Upper lobe of left lung (tissue), 6 donors: ENCODE measurements at regions not wholly inside any gene's neighbourhood (a gene's known extent, or its start where the extent isn't known, plus 50 kb on each side); places are given as distances from the start of the nearest gene placed in this dataset.

Source experiments
- ATAC-seq, 2 donors: fragments of 200-7000 bp; cut with Tn5 transposase; one replicate each; pipeline ENCODE4 v1.9.1; 2022; ENCODE audit warnings: mild to moderate bottlenecking in 2 of 2, moderate library complexity in 2 of 2; ENCODE audit not compliant: low FRiP score in 2 of 2
- DNase-seq, 2 donors: peaks; one replicate each; pipeline ENCODE4 v3.0.0-alpha.2; 2019 to 2020
- H3K27ac ChIP-seq, 4 donors: fragments of 200-600 bp; sonication (generic); one replicate each; pipeline ENCODE4 v1.5.1; 2016 to 2019
- H3K27me3 ChIP-seq, 4 donors: fragments of 200-600 bp; sonication (generic); one replicate each; pipeline ENCODE4 v1.5.1; 2017 to 2019
- H3K36me3 ChIP-seq, 4 donors: fragments of 200-600 bp; sonication (generic); one replicate each; pipeline ENCODE4 v1.5.1; 2016 to 2019
- H3K4me1 ChIP-seq, 4 donors: fragments of 200-600 bp; sonication (generic); one replicate each; pipeline ENCODE4 v1.5.1; 2018 to 2019
- H3K4me3 ChIP-seq, 4 donors: fragments of 200-600 bp; sonication (generic); one replicate each; pipeline ENCODE4 v1.5.1; 2017 to 2019; ENCODE audit warnings: mild to moderate bottlenecking in 2 of 4, moderate library complexity in 1 of 4
- H3K9me3 ChIP-seq, 4 donors: fragments of 200-600 bp; sonication (generic); one replicate each; pipeline ENCODE4 v1.5.1; 2018 to 2019
- EP300 ChIP-seq, 4 donors: sonication (generic); formaldehyde crosslinking; IDR thresholded peaks; one replicate each; pipeline ENCODE4 v1.5.1; 2017; ENCODE audit warnings: antibody characterized with exemption in 4 of 4, control low read depth in 2 of 4
- POLR2A ChIP-seq, 4 donors: fragments of 450-650 bp; IDR thresholded peaks; one replicate each; pipeline ENCODE4 v1.5.1; 2016 to 2017; ENCODE audit warnings: antibody characterized with exemption in 4 of 4, mild to moderate bottlenecking in 2 of 4
- POLR2AphosphoS5 ChIP-seq, 2 donors: sonication (generic); formaldehyde crosslinking; IDR thresholded peaks; one replicate each; pipeline ENCODE4 v1.5.1; 2017; ENCODE audit warnings: antibody characterized with exemption in 2 of 2
- WGBS, 2 donors: methylation state at CpG; one replicate each; pipeline ENCODE4 v1.1.5; 2017 to 2018; 5-methylcytosine and 5-hydroxymethylcytosine counted together
- TF ChIP-seq, protein P1 (sequence below), 6 experiments: fragments of 450-650 bp in 4 of 6; fragments of 200-600 bp in 2 of 6; sonication (generic) in 2 of 6; IDR thresholded peaks; one replicate each; pipeline ENCODE4 v1.5.1; 2016 to 2019; ENCODE audit warnings: antibody characterized with exemption in 6 of 6
- donor health status: DM: no; HTN: no; CAD: no; lungs with moderate emphysema.
- donor health status: DM: no; HTN: yes; CAD: no; lungs with severe emphysema.

DNA sequence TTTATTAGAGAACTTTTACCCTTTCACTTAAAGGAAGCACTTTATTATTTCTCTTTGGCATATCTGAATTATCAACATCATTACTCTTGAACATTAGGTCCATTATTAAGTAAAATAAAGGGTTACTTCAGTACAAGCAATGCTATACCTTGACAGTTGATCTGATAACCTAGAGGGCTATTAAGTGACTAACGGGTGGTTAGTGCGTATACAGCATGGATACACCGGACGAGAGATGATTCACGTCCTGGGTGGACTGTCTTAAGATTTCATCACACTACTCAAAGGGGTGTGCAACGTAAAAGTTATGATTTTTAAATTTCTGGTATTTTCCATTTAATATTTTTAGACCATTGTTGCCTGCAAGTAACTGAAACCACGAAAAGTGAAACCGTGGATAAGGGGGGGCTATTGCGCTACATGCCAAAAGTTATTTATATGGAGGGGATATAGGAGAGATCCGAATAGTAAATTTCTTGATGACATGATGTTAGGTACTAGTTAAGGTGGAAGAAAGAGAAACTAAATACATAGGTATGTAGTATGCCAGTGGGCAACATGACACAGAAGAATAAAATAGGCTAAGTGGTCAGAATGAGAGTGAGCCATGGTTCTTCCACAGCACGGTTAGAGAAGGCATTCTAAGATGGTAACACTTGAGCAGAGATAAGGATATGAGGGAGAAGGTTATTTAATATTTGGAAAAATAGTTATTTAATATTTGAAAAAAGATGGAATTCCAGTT lies 230.8 kb upstream of the ANKRD50 start:
- Histone ChIP-seq H3K4me1 (peaks cover 5 to 27% (median 10%) of the 10 kb centered on the region in 4 donors), H3K4me3 (no peak overlapping the region), H3K27ac (no peak overlapping the region), H3K9me3 (no peaks in the 10 kb centered on the region), H3K27me3 (no peaks in the 10 kb centered on the region), H3K36me3 (no peaks in the 10 kb centered on the region)
- no peak for TF ChIP-seq POLR2AphosphoS5 (IDR thresholded peaks at IDR 0.05)
- no peak for TF ChIP-seq POLR2A (IDR thresholded peaks at IDR 0.05)
- no peak for TF ChIP-seq EP300 (IDR thresholded peaks at IDR 0.05)
- TF ChIP-seq, protein P1, sequence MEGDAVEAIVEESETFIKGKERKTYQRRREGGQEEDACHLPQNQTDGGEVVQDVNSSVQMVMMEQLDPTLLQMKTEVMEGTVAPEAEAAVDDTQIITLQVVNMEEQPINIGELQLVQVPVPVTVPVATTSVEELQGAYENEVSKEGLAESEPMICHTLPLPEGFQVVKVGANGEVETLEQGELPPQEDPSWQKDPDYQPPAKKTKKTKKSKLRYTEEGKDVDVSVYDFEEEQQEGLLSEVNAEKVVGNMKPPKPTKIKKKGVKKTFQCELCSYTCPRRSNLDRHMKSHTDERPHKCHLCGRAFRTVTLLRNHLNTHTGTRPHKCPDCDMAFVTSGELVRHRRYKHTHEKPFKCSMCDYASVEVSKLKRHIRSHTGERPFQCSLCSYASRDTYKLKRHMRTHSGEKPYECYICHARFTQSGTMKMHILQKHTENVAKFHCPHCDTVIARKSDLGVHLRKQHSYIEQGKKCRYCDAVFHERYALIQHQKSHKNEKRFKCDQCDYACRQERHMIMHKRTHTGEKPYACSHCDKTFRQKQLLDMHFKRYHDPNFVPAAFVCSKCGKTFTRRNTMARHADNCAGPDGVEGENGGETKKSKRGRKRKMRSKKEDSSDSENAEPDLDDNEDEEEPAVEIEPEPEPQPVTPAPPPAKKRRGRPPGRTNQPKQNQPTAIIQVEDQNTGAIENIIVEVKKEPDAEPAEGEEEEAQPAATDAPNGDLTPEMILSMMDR (IDR thresholded peaks at IDR 0.05), result no peak
- WGBS, 2 donors, result 85 to 91% methylated on average over 11 of the region's 11 CpGs
- DNase-seq (no peak), ATAC-seq (no peak)

DNA sequence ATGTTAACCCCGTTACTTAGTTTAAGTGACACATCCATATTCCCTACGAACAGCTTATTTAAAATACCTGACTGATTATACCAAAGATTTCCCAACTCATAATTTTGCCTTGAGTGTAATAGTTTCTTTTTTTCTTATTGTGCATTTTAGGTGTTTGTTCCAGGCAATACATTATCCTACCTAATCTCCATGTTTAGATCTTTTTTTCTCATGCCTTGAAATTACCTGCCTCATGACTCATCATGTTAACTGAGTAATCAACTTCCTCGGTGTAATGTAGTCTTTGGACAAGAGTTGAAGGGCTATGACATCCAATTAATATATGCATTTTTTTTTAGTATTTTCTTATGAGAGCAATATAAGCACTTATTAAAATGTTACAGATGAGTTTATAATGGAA lies 228.7 kb upstream of the ANKRD50 start:
- ATAC-seq, result no peak
- Histone ChIP-seq H3K36me3 (no peaks in the 10 kb centered on the region), H3K4me1 (peaks cover 5 to 32% (median 19%) of the 10 kb centered on the region in 4 donors), H3K9me3 (no peaks in the 10 kb centered on the region), H3K27me3 (no peaks in the 10 kb centered on the region), H3K4me3 (no peak overlapping the region), H3K27ac (no peak overlapping the region)
- TF ChIP-seq, protein P1 (IDR thresholded peaks at IDR 0.05), result no peak
- no peak for TF ChIP-seq EP300 (IDR thresholded peaks at IDR 0.05)
- TF ChIP-seq POLR2AphosphoS5 (IDR thresholded peaks at IDR 0.05), result no peak
- TF ChIP-seq POLR2A (IDR thresholded peaks at IDR 0.05), result no peak
- WGBS, 2 donors, result 85 to 91% methylated on average over 3 of the region's 3 CpGs
- DNase-seq, result no peak

DNA sequence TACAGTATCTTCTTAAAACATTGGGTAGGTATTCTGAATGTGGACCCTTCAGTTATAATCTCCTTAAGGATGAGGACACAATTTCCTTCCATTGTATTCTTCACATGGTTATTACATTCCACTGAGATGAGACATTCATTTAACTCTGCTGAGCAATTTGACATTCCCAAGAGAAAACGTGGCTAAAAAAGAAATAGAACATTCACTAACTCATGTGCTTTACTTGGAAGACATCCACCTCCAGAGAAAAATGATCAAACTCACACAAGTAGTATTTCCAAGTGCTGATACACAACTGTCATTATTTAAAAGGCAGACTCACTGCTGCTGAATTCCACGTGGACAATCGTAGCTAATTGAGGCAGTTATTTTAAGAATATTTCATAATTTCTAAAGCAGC lies 227.9 kb upstream of the ANKRD50 start:
- TF ChIP-seq, protein P1 (IDR thresholded peaks at IDR 0.05), result no peak
- TF ChIP-seq EP300 (IDR thresholded peaks at IDR 0.05) (peak in 2 of 4 donors; percentile 15 to 42), POLR2AphosphoS5 (IDR thresholded peaks at IDR 0.05) (no peak), POLR2A (IDR thresholded peaks at IDR 0.05) (no peak)
- ATAC-seq (peak in 1 of 2 donors; percentile 75), DNase-seq (no peak)
- 30 to 39% methylated on average over 3 of the region's 3 CpGs for WGBS, 2 donors
- Histone ChIP-seq H3K4me3 (no peak overlapping the region), H3K27ac (peak overlapping the region; percentile 5 to 31 (median 24)), H3K9me3 (no peaks in the 10 kb centered on the region), H3K36me3 (no peaks in the 10 kb centered on the region), H3K4me1 (peaks cover 5 to 32% (median 22%) of the 10 kb centered on the region in 4 donors), H3K27me3 (no peaks in the 10 kb centered on the region)

DNA sequence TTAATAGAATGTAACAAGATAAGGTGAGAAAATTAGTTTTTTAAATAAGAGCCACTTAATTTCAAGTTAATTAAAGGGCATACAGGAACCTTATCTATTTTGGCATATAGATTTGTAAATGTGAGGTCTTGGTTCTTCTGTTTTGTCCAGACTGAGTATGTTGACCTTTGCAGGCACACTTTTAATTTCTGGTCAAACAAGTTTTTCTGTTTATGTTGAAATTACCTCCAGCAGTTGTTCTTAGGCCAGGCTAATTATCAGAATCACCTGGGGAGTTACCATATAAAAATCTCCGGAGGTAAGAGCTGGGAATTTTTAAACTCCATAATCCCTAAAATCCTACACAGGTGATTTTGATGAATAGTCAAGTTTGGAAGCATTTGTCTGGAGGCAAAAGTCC lies 227.4 kb upstream of the ANKRD50 start:
- WGBS, 2 donors, result 48 to 62% methylated on average over 1 of the region's 1 CpG
- Histone ChIP-seq H3K4me1 (peaks cover 5 to 32% (median 22%) of the 10 kb centered on the region in 4 donors), H3K9me3 (no peaks in the 10 kb centered on the region), H3K27ac (peak overlapping the region in 3 of 4 donors; percentile 22 to 31 (median 27)), H3K36me3 (no peaks in the 10 kb centered on the region), H3K27me3 (no peaks in the 10 kb centered on the region), H3K4me3 (no peak overlapping the region)
- no peak for TF ChIP-seq POLR2AphosphoS5 (IDR thresholded peaks at IDR 0.05)
- no peak for TF ChIP-seq POLR2A (IDR thresholded peaks at IDR 0.05)
- peak in 1 of 4 donors; percentile 52 for TF ChIP-seq EP300 (IDR thresholded peaks at IDR 0.05)
- no peak for ATAC-seq
- no peak for DNase-seq

DNA sequence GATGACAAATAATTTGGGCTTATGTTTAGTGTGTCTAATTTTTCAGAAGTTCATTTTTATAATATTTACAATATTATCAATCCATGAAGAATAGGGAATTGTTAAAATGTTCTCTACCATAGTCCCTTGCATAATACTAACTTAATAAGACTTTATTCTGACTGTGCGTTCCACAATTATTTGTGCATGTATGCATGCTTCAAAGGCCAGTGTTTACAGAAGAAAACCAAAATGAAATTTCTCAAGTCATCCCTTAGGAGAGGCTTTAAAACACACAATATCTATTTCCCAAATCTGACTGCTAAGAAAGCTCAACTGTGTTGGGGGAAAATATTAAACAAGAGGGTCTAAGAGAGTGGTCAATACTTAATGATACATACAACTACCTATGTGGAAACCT lies 226.3 kb upstream of the ANKRD50 start:
- 78 to 91% methylated on average over 1 of the region's 1 CpG for WGBS, 2 donors
- no peak for TF ChIP-seq POLR2A (IDR thresholded peaks at IDR 0.05)
- no peak for TF ChIP-seq POLR2AphosphoS5 (IDR thresholded peaks at IDR 0.05)
- TF ChIP-seq EP300 (IDR thresholded peaks at IDR 0.05), result no peak
- TF ChIP-seq, protein P1 (IDR thresholded peaks at IDR 0.05), result no peak
- Histone ChIP-seq H3K4me3 (no peak overlapping the region), H3K9me3 (no peaks in the 10 kb centered on the region), H3K27ac (no peak overlapping the region), H3K4me1 (peaks cover 5 to 32% (median 22%) of the 10 kb centered on the region in 4 donors), H3K36me3 (no peaks in the 10 kb centered on the region), H3K27me3 (no peaks in the 10 kb centered on the region)
- DNase-seq, result no peak
- ATAC-seq, result no peak
